Body of pancreas (tissue), 4 donors: ENCODE measurements at regions not wholly inside any gene's neighbourhood (a gene's known extent, or its start where the extent isn't known, plus 50 kb on each side); places are given as distances from the start of the nearest gene placed in this dataset.
"Not testable (repeated sequence)": the region's sequence is repeated elsewhere in the genome, so short reads cannot be mapped to it uniquely, and the experiment has no call there.

Experiments used
- ATAC-seq: fragments of 150-250 bp; one replicate; pipeline ENCODE4 v1.9.1; 2016
- DNase-seq, 4 donors: peaks; one replicate each; pipeline ENCODE4 v3.0.0-alpha.2; 2019
- H3K27ac ChIP-seq, 4 donors: fragments of 200-600 bp; sonication (generic); 1 replicate in 3 of 4; 2 replicates in 1 of 4; pipeline versions ENCODE4 v1.5.1 to v1.6.1; 2016 to 2019; ENCODE audit warnings: mild to moderate bottlenecking in 1 of 4, mixed read lengths in 1 of 4, moderate library complexity in 1 of 4
- H3K27me3 ChIP-seq, 2 donors: fragments of 200-600 bp; sonication (generic); one replicate each; pipeline ENCODE4 v1.6.0; 2016; ENCODE audit warnings: mild to moderate bottlenecking in 1 of 2
- H3K36me3 ChIP-seq, 2 donors: fragments of 200-600 bp; sonication (generic); replicated peaks in 1 of 2; 2 replicates each; pipeline ENCODE4 v1.5.1; 2016; ENCODE audit warnings: low read depth in 2 of 2; ENCODE audit not compliant: insufficient read depth in 1 of 2
- H3K4me1 ChIP-seq: fragments of 200-600 bp; sonication (generic); one replicate; pipeline ENCODE4 v1.6.0; 2016
- H3K4me3 ChIP-seq, 2 donors: fragments of 200-600 bp; sonication (generic); 1 replicate in 1 of 2; 2 replicates in 1 of 2; pipeline ENCODE4 v1.5.1; 2016 to 2019
- H3K9me3 ChIP-seq, 3 donors: fragments of 200-600 bp; sonication (generic); 1 replicate in 2 of 3; 2 replicates in 1 of 3; pipeline ENCODE4 v1.5.1; 2016
- POLR2A ChIP-seq, 3 donors: fragments of 450-650 bp; IDR thresholded peaks; one replicate each; pipeline ENCODE4 v1.6.1; 2016; ENCODE audit warnings: antibody characterized with exemption in 3 of 3, mild to moderate bottlenecking in 2 of 3
- WGBS, 2 donors: methylation state at CpG; one replicate each; pipeline ENCODE4 v1.1.5; 2017; 5-methylcytosine and 5-hydroxymethylcytosine counted together
- intact Hi-C: fragments of 100-400 bp; cut with DNase I; formaldehyde crosslinking; loops from one replicate; pipeline ENCODE4 v1.15.1; 2023
- TF ChIP-seq, protein P1 (sequence below), 7 experiments: fragments of 450-650 bp in 4 of 7; fragments of 200-600 bp in 3 of 7; sonication (generic) in 3 of 7; IDR thresholded peaks; one replicate each; pipeline ENCODE4 v1.5.1; 2016 to 2019; ENCODE audit warnings: antibody characterized with exemption in 7 of 7

DNA sequence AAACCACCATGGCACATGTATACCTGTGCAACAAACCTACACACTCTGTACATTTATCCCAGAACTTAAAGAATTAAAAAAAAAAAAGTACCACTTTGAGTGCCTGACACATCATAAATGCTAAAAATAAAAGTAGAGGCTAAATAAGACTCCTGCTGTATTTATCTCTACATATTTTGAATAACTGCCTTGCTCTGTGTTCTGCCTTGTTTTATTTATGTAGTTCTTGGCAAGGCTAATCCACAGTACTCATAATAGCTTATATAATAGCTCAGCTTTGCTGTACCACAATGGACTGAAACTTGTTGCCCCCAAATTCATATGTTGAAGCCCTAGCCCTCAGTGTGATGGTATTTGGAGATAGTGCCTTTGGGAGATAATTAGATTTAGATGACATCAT lies 95.4 kb upstream of the ADAMTS9 start:
- no peaks in the 10 kb centered on the region for H3K4me1 ChIP-seq
- ATAC-seq (no peak), DNase-seq (no peak)
- TF ChIP-seq, protein P1, sequence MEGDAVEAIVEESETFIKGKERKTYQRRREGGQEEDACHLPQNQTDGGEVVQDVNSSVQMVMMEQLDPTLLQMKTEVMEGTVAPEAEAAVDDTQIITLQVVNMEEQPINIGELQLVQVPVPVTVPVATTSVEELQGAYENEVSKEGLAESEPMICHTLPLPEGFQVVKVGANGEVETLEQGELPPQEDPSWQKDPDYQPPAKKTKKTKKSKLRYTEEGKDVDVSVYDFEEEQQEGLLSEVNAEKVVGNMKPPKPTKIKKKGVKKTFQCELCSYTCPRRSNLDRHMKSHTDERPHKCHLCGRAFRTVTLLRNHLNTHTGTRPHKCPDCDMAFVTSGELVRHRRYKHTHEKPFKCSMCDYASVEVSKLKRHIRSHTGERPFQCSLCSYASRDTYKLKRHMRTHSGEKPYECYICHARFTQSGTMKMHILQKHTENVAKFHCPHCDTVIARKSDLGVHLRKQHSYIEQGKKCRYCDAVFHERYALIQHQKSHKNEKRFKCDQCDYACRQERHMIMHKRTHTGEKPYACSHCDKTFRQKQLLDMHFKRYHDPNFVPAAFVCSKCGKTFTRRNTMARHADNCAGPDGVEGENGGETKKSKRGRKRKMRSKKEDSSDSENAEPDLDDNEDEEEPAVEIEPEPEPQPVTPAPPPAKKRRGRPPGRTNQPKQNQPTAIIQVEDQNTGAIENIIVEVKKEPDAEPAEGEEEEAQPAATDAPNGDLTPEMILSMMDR (IDR thresholded peaks at IDR 0.05): no peak
- TF ChIP-seq POLR2A (IDR thresholded peaks at IDR 0.05): no peak
- no peaks in the 10 kb centered on the region for H3K9me3 ChIP-seq
- no peak overlapping the region for H3K27ac ChIP-seq
- no peaks in the 10 kb centered on the region for H3K36me3 ChIP-seq
- intact Hi-C loops: no loop called here
- H3K27me3 ChIP-seq: no peaks in the 10 kb centered on the region
- no peak overlapping the region for H3K4me3 ChIP-seq

DNA sequence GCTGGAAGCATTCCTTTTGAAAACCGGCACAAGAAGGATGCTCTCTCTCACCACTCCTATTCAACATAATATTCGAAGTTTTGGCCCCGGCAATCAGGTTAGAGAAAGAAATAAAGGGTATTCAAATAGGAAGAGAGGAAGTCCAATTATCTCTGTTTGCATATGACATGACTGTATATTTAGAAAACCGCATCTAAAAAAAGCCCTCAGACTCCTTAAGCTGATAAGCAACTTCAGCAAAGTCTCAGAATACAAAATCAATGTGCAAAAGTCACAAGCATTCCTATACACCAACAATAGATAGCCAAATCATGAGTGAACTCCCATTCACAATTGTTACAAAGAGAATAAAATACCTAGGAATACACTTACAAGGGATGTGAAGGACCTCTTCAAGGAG lies 93.1 kb upstream of the ADAMTS9 start:
- intact Hi-C loops, ATAC-seq: not testable (repeated sequence)
- 75 to 83% methylated on average over 4 of the region's 4 CpGs for WGBS, 2 donors

DNA sequence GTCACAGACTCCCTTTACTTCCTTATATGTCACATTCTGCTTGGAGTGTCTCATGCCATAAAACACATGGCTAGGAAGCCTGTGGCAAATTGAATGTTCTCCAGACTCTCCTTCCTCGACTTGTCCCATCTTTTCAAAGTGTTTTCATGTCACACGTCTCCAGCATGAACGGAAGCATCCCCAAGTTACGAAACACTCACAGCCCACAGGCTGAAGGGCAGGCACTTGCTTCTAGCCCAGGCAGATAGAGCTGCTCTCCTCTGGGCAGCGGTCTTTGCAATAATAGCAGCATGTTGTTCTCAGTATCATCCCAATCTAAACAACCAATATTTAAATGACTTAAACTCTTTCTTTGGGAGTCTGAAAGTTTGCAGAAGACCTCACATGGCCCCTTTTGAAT lies 85.3 kb upstream of the ADAMTS9 start:
- no peak overlapping the region for H3K27ac ChIP-seq
- no peaks in the 10 kb centered on the region for H3K9me3 ChIP-seq
- TF ChIP-seq POLR2A (IDR thresholded peaks at IDR 0.05): no peak
- TF ChIP-seq, protein P1 (IDR thresholded peaks at IDR 0.05): no peak
- ATAC-seq (no peak), DNase-seq (no peak)
- H3K36me3 ChIP-seq: no peaks in the 10 kb centered on the region
- intact Hi-C loops: no loop called here
- WGBS, 2 donors: 71 to 83% methylated on average over 5 of the region's 5 CpGs
- no peak overlapping the region for H3K4me3 ChIP-seq
- H3K4me1 ChIP-seq: no peaks in the 10 kb centered on the region
- H3K27me3 ChIP-seq: no peaks in the 10 kb centered on the region

More for the DNA sequence above, 93.1 kb upstream of the ADAMTS9 start:
- not testable (repeated sequence) for H3K9me3 ChIP-seq, H3K4me1 ChIP-seq, H3K27me3 ChIP-seq, H3K4me3 ChIP-seq, H3K36me3 ChIP-seq, DNase-seq, H3K27ac ChIP-seq

DNA sequence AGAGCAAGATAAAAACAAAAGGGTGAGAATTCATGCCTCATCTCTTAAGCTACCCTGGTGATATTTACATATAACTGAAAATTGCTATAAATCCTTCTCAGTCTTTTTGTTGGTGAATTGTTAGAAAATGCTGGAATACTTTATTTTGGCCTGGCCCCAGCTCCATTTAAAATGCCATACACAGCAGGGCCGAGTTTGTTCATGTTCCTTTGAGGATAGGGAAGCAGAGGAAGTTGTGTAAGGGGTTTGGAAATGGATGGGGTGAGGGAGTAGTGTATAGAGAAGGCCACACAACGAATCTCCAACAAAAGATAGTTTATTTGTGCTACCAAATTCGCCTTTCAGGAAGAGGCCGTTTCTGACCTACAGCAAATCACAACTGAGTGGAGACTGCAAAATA lies 78.6 kb upstream of the ADAMTS9 start:
- H3K27ac ChIP-seq: no peak overlapping the region
- intact Hi-C loops: no loop called here
- ATAC-seq: no peak

DNA sequence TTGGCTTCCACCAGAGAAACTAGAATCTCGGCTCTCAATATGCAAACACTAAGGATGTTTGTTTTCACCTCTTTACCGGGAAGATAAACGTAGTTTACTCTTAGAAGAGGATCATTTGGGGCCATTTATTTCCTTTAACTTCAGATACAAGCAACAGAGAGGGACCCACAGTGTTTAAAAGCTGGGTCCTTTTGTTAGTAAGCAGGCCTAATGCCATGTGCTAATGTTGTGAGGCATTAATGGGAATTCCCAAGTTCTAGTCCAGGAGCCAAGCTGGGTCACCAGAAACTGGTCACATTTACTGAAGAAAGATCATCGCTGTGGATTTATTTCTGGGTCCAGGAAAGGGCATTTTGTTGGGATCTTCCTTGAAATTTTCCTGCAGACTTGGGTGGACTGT lies 78.1 kb upstream of the ADAMTS9 start:
- ATAC-seq: no peak
- WGBS, 2 donors: 53 to 68% methylated on average over 4 of the region's 4 CpGs

More for the DNA sequence above, 78.6 kb upstream of the ADAMTS9 start:
- WGBS, 2 donors: 60 to 66% methylated on average over 4 of the region's 4 CpGs
- Histone ChIP-seq H3K36me3 (no peaks in the 10 kb centered on the region), H3K27me3 (no peaks in the 10 kb centered on the region), H3K9me3 (no peaks in the 10 kb centered on the region), H3K4me1 (no peaks in the 10 kb centered on the region), H3K4me3 (no peak overlapping the region)
- DNase-seq: no peak
- no peak for TF ChIP-seq POLR2A (IDR thresholded peaks at IDR 0.05)

DNA sequence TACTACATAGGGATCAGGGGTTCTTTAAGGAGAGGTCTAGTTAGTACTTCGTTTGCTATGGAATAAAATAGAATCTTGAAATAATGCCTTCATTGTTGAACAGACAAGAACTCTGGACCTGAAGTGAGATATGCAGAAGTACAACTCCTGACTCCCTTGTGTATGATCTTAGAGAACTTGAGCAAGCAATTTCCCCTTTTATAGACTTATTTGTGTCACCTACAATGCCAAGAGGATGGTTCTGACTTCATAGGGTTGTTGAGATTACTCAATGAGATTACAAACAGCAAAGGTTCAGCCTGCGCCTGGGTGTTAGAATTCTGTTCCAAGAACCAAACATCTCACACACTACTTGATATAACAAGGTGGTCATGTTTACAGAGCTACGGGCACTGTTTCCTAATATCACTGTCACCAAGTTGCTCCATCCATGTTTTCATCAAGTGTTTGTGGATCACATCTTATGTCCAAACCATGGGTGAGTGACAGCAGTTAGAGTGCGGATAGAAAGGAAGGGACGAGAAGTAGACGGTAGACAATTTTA lies 76.7 kb upstream of the ADAMTS9 start:
- peaks cover 5% of the 10 kb centered on the region for H3K4me1 ChIP-seq
- no peak for ATAC-seq

More for the DNA sequence above, 78.1 kb upstream of the ADAMTS9 start:
- Histone ChIP-seq H3K4me3 (no peak overlapping the region), H3K4me1 (no peaks in the 10 kb centered on the region), H3K27ac (no peak overlapping the region), H3K36me3 (no peaks in the 10 kb centered on the region), H3K9me3 (no peaks in the 10 kb centered on the region), H3K27me3 (no peaks in the 10 kb centered on the region)
- no peak for TF ChIP-seq POLR2A (IDR thresholded peaks at IDR 0.05)
- TF ChIP-seq, protein P1 (IDR thresholded peaks at IDR 0.05): no peak
- DNase-seq: no peak
- intact Hi-C loops: no loop called here

More for the DNA sequence above, 76.7 kb upstream of the ADAMTS9 start:
- WGBS, 2 donors: 78 to 91% methylated on average over 6 of the region's 6 CpGs
- no peak for DNase-seq
- H3K36me3 ChIP-seq: no peaks in the 10 kb centered on the region
- H3K27ac ChIP-seq: no peak overlapping the region
- intact Hi-C loops: no loop called here
- no peak overlapping the region for H3K4me3 ChIP-seq
- no peak for TF ChIP-seq POLR2A (IDR thresholded peaks at IDR 0.05)
- TF ChIP-seq, protein P1 (IDR thresholded peaks at IDR 0.05): no peak
- H3K27me3 ChIP-seq: no peaks in the 10 kb centered on the region
- H3K9me3 ChIP-seq: no peaks in the 10 kb centered on the region
